ENCODE measurements at regions not wholly inside any gene's neighbourhood (a gene's known extent, or its start where the extent isn't known, plus 50 kb on each side); places are given as distances from the start of the nearest gene placed in this dataset.
A peak's percentile ranks its signal among the peaks of the same experiment; 100 is the strongest.

- Histone ChIP-seq H3K79me2 (ENCODE audit: control insufficient read depth, insufficient read depth, low read length) (no peaks in the 10 kb centered on the region), H3K27ac (ENCODE audit: extremely low read depth, low read depth, low read length) (no peak overlapping the region), H3K4me1 (replicated peaks in 1 of 2; ENCODE audit: control insufficient read depth in 2 of 2, insufficient read depth in 2 of 2, low read length in 2 of 2) (no peaks in the 10 kb centered on the region), H3K9ac (ENCODE audit: insufficient read depth in 1 of 2, low read depth in 2 of 2, low read length in 2 of 2) (no peak overlapping the region), H3K36me3 (ENCODE audit: control insufficient read depth, insufficient read depth, low read length) (no peaks in the 10 kb centered on the region), H3K9me3 (replicated peaks; ENCODE audit: control insufficient read depth, insufficient read depth, low read depth, low read length) (no peaks in the 10 kb centered on the region), H3K4me2 (ENCODE audit: insufficient read depth, low read length) (no peak overlapping the region), H4K20me1 (replicated peaks; ENCODE audit: control insufficient read depth, insufficient read depth, low read length) (no peaks in the 10 kb centered on the region), H2AFZ (ENCODE audit: low read depth, low read length) (no peak overlapping the region), H3K4me3 (no peak overlapping the region), H3K9me1 (ENCODE audit: control insufficient read depth, insufficient read depth, low read length) (no peaks in the 10 kb centered on the region), H3K27me3 (ENCODE audit: control insufficient read depth in 2 of 2, insufficient read depth in 2 of 2, low read length in 2 of 2) (no peaks in the 10 kb centered on the region)
- in situ Hi-C loops (cut with MboI) (no loop called here), intact Hi-C loops (cut with micrococcal nuclease) (no loop called here)
- peak; percentile 74 for TF ChIP-seq ZNF316 (IDR thresholded peaks at IDR 0.05)
- no peak for TF ChIP-seq ZNF740 (CRISPR knock-in tag; IDR thresholded peaks at IDR 0.05)
- no peak for TF ChIP-seq ZNF740 (tag; IDR thresholded peaks at IDR 0.05)
- TF ChIP-seq MAFK (IDR thresholded peaks at IDR 0.05; ENCODE audit: low read length), result peak; percentile 72
- TF ChIP-seq MAFF (IDR thresholded peaks at IDR 0.05; ENCODE audit: low read length), result peak; percentile 74
- TF ChIP-seq ILK (tag; IDR thresholded peaks at IDR 0.05; ENCODE audit: borderline replicate concordance, low read depth), result no peak
- TF ChIP-seq C11orf30 (IDR thresholded peaks at IDR 0.05; ENCODE audit: low read depth), result peak; percentile 43; the same call in 1 of the 2 replicates
- no peak for DNase-seq (ENCODE audit: extremely low read depth in 1 of 4, low spot score in 3 of 4)
- ATAC-seq, result no peak
- ChIA-PET POLR2A (no interaction called here), CTCF (ENCODE audit: low intra/inter-chr PET ratio) (interaction anchor here (0.5 kb wide), 1 partner anchor 76 kb away, joined by 3 read pairs; no protein-coding TSS in a partner anchor)
- BruUV-seq (replicated peaks), result no TSS peak
- no peak for FAIRE-seq
These were observed 378.4 kb downstream of the MEI4 start for GRCh38 chr6:78031228-78031627.

- no peak overlapping the region for H3K4me2 ChIP-seq (ENCODE audit: insufficient read depth, low read length)
- ChIA-PET POLR2A (no interaction called here), CTCF (ENCODE audit: low intra/inter-chr PET ratio) (no interaction called here)
- no peaks in the 10 kb centered on the region for H4K20me1 ChIP-seq (replicated peaks; ENCODE audit: control insufficient read depth, insufficient read depth, low read length)
- H3K4me1 ChIP-seq (replicated peaks in 1 of 2; ENCODE audit: control insufficient read depth in 2 of 2, insufficient read depth in 2 of 2, low read length in 2 of 2), result no peaks in the 10 kb centered on the region
- no peaks in the 10 kb centered on the region for H3K9me3 ChIP-seq (replicated peaks; ENCODE audit: control insufficient read depth, insufficient read depth, low read depth, low read length)
- H3K9ac ChIP-seq (ENCODE audit: insufficient read depth in 1 of 2, low read depth in 2 of 2, low read length in 2 of 2), result no peak overlapping the region
- intact Hi-C loops (cut with micrococcal nuclease) (no loop called here), in situ Hi-C loops (cut with MboI) (no loop called here)
- no peak overlapping the region for H3K27ac ChIP-seq (ENCODE audit: extremely low read depth, low read depth, low read length)
- FAIRE-seq, result no peak
- DNase-seq (ENCODE audit: extremely low read depth in 1 of 4, low spot score in 3 of 4), result no peak
- H3K36me3 ChIP-seq (ENCODE audit: control insufficient read depth, insufficient read depth, low read length), result no peaks in the 10 kb centered on the region
- no peak overlapping the region for H2AFZ ChIP-seq (ENCODE audit: low read depth, low read length)
- TF ChIP-seq MAFF (IDR thresholded peaks at IDR 0.05; ENCODE audit: low read length) (0 out of 2 replicates have a peak, but pooled peaks have one; percentile 14), ZNF655 (CRISPR knock-in tag; IDR thresholded peaks at IDR 0.05) (no peak)
- ATAC-seq, result no peak
- no peak overlapping the region for H3K4me3 ChIP-seq
- no TSS peak for BruUV-seq (replicated peaks)
- no peaks in the 10 kb centered on the region for H3K27me3 ChIP-seq (ENCODE audit: control insufficient read depth in 2 of 2, insufficient read depth in 2 of 2, low read length in 2 of 2)
- no peaks in the 10 kb centered on the region for H3K9me1 ChIP-seq (ENCODE audit: control insufficient read depth, insufficient read depth, low read length)
- H3K79me2 ChIP-seq (ENCODE audit: control insufficient read depth, insufficient read depth, low read length), result no peaks in the 10 kb centered on the region
- WGBS (ENCODE audit: insufficient coverage, low coverage, missing lambda C conversion rate), result 5% methylated on average over 1 of the region's 1 CpG
These were observed 406.3 kb downstream of the MEI4 start for GRCh38 chr6:78059171-78059570.

All from K562 (cell line).